Fibroblast of peridontal ligament (primary cell): ENCODE measurements at regions not wholly inside any gene's neighbourhood (a gene's known extent, or its start where the extent isn't known, plus 50 kb on each side); places are given as distances from the start of the nearest gene placed in this dataset.
"Not testable (repeated sequence)": the region's sequence is repeated elsewhere in the genome, so short reads cannot be mapped to it uniquely, and the experiment has no call there.

ENCODE experiments used
- DNase-seq: peaks from one replicate; pipeline ENCODE4 v3.0.0-alpha.2; 2010; ENCODE audit errors: extremely low read depth

DNA sequence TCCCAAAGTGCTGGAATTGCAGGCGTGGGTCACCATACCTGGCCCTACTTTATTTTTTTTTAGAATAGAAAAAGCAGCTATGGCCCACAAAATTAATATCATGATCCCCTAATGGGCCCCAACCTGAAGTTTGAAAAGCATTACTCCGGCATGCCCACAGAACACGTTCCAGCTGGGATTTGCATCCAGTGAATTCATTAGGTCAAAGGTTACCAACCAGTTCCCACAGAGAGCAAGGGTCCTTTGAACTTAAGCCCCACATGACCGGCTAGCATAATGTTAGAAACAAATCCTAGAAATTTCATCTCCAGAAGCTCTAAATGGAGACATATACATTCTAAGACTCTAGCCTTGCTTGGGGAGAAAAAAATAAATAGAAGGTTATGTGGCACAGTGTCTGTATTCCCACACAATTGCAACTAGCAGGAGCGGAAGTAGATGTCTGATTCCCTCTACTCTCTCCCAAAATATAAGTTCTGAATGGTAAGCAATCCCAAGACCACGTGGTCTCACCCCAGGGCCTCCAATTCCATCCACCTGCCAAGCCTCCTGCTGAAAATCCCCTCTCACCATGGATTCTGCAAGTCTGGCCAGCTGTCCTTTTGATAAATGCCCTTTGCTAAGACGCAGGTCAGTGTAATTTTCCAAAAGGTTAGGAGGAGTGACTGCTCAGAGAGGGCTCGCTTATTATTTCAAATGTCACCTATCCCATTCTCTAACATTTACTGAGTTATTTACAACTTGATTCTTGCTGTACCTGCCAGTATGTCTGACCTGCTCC is 395.8 kb downstream of the NPIPA8 start:
- DNase-seq, result no peak

DNA sequence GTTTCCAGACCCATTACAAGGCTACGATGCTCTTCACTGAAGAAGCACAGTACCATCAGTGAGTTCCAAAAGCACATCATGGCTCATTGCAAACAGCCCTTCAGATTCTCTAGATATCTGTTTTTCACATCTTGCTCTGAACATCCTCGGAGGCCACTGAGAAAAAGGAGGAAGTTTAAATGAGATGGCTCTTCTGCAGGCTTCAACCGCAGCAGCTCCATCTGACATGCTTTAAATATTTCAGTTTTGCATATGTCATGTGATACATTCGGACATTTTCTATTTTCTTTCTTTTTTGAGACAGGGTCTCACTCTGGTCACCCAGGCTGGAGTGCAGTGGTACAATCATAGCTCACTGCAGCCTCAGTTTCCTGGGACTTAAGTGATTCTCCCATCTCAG is 396.8 kb downstream of the NPIPA8 start:
- DNase-seq, result no peak

DNA sequence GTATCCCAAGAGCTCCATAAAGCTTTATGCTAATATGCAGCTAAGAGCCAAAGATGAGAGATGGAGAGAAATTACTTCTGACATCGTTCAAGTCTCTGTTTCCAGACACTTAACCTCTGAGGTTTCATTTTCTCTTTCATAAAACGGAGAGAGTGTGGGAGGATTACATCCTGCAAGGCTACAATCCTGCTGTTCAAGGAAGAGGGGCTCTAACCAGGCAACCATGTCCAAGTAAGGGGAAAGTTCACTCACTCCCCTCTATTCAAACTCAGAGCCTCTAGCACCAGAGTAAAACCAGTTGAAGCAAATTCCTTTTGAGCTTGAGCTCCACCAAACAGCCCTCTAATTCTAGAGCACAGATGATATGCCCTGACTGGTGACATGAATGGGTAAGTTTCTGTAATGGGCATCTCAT is 397.4 kb downstream of the NPIPA8 start:
- DNase-seq, result no peak

GRCh38 chr16:17938546-17938945 is 398.0 kb downstream of the NPIPA8 start:
- DNase-seq, result no peak

GRCh38 chr16:17936766-17937402 is 399.7 kb downstream of the NPIPA8 start:
- DNase-seq, result no peak

DNA sequence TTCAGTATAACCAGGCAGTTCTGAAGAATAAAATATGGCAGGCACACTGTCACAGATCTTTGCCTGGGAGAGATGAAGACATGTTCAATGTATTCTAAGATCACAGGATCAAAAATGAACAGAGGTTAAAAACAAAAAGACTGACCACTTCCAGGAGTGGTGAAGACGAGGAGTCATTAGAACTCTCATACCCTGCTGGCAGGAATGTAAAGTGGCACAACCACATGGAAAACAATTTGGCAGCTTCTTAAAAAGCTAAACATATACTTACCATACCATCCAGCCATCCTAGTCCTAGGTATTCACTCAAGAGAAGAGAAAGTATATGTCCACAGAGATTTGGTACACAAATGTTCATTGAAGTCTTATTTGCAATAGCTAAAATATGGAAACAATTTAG is 406.3 kb downstream of the NPIPA8 start:
- no peak for DNase-seq

DNA sequence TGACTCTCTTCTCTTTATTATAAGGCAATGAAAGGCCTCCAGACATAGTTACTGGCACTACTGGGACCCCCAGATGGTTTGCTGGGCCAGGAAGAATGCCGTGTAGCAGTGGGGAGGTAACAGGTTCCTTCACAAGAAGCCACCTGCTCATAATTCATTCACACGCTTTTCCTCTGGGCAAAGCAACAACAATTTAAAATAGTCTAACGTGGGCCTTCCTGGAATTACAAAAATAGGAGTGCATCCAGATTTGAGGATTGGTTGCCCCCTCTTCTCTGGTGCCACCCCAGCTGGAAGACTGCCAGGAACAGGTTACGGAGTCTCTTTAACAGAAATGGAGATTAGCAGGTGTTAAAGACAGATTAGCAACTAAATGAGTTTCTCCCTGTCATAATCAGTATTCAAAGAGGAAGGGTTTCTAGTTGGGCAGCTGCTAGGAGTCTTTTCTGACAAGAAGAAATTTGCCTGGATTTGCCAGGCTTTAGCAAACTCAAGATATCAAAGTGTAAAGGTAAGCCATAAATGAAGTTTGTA is 409.6 kb downstream of the NPIPA8 start:
- no peak for DNase-seq

DNA sequence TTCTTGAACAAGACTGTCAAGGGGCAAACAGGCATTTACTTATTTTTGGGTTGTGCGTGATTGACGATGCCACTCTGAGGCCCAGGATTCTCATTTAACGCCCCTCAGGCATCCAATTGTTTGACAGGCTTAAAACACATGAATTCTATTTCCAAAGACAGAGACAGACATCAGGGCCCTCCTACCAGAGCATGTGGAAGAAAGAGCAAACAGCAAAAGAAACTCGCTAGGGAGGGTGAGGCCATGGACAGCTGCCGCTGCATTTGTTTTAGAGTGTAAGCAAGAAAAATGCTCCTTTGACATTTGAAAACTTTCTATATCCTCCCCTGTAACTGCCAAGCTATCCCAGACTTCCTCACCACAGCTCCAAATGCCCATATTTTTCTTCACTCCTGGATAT is 410.1 kb downstream of the NPIPA8 start:
- no peak for DNase-seq

DNA sequence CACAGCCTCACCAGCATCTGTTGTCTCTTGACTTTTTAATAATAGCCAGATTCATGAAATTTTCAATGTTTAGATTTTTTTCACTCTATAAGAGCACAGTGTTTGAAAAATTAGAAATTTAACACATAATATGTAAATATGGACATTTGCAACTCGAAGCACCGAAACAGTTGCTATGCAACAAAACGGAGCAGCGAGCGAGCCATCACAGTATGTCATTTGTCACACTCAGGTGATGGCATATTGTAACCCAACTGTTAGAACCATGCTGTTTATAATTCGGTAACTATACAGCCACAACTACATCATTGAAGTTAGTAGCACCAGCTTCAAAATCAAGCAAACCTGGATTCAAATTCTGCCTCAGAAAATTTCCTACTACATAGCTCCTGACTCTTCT is 410.8 kb downstream of the NPIPA8 start:
- no peak for DNase-seq

DNA sequence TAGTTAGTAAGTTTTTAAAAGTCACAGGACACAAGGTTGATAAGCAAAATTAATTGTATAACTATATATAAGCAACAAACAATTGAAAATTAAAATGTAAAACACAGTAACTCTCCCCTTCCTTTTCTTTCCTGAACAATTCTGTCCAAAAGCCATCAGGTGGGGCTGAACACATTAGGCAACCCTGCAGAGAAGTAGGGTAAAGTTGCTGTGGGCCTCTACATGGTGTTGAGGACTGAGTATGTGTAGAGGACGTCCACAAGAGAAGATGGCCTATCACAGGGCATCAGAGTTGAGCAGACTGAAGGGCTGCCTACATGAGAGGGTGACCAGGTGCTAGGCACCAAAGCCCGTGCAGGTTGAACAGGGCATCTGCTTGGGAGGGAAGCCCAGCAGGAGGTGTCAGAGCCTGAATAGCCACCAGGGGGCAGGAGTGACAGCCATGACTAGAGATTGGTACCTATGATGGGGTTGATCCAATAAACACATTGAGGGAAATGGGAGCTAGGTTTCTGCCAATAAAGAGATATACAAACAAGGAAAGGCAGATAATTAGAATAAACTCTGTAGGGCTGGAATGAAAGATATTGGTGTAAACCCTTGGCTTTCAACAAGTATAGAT is 415.1 kb downstream of the NPIPA8 start:
- DNase-seq, result no peak

GRCh38 chr16:17917316-17918019 is 419.1 kb downstream of the NPIPA8 start:
- DNase-seq, result no peak

- no peak for DNase-seq
These were observed 420.7 kb downstream of the NPIPA8 start for GRCh38 chr16:17915791-17916190.

DNA sequence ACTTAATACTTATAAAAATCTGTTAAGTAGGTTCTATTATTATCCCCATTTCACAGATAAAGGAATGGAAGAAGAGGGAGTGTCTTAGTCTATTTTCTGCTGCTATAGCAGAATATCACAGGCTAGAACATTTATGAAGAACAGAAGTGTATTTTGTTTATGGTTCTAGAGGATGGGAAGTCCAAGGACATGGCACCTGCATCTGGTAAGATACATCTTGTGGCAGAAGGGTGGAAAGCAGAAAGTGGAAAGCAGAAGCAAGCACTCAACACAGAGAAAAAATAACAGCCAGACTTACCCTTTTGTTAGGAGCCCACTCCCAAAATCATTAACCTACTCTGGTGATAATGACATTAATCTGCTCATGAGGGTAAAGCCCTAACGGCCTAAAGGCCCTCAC is 422.4 kb downstream of the NPIPA8 start:
- DNase-seq, result no peak

- not testable (repeated sequence) for DNase-seq
These were observed 425.0 kb downstream of the NPIPA8 start for GRCh38 chr16:17911578-17911977.

DNA sequence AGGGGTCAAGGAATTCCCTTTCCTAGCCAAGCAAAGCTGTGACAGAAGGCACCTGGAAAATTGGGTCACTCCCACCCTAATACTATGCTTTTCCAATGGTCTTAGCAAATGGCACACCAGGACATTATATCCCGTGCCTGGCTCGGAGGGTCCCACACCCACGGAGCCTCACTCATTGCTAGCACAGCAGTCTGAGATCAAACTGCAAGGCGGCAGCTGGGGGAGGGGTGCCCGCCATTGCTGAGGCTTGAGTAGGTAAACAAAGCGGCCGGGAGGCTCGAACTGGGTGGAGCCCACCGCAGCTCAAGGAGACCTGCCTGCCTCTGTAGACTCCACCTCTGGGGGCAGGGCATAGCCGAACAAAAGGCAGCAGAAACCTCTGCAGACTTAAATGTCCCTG is 429.9 kb downstream of the NPIPA8 start:
- not testable (repeated sequence) for DNase-seq

GRCh38 chr16:17901309-17901708 is 430.5 kb upstream of the XYLT1 start:
- DNase-seq, result no peak

- no peak for DNase-seq
These were observed 428.4 kb upstream of the XYLT1 start for GRCh38 chr16:17899141-17899540.

DNA sequence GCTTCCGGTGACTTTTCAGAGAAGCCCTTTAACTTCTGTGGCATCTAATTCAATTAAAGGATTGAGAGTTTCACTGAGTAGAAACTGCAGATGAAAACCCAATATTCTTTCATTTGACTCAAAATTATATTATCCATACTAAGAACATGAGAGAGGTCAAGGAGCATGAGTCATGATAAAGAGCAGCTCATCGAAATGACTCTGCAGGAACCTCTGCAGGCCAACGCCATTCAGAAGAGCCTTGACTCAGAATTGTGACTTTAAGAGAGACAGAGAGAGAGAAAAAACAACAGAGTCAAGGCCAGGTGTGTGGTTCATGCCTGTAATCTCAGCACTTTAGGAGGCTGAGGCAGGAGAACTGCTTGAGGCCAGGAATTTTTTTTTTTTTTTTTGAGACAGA is 417.2 kb upstream of the XYLT1 start:
- DNase-seq, result no peak

- DNase-seq, result no peak
These were observed 415.0 kb upstream of the XYLT1 start for GRCh38 chr16:17885659-17886207.

DNA sequence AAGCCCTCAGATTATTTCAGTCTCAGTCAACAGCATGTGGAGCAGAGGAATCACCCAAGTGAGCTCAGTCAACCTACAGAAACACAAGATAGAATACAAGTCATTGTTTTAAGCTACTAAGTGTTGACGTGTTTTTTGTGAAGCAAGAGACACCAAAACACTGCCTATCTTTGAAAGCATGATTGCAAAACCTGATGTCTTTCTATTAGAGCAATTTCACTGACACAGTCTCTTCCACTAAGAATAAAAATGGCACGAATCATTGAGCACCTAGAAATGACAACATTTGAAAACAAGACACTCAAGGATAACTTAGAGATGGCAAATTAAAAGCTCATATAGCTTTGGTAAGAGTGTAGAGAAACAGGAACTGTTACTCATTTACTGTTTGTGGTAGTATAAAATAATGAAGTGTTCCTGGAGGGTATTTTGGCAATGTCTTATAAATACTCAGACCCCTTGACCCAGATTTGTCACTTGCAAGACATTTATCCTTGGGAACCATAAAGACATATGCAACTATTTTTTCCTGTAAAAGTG is 407.1 kb upstream of the XYLT1 start:
- no peak for DNase-seq

DNA sequence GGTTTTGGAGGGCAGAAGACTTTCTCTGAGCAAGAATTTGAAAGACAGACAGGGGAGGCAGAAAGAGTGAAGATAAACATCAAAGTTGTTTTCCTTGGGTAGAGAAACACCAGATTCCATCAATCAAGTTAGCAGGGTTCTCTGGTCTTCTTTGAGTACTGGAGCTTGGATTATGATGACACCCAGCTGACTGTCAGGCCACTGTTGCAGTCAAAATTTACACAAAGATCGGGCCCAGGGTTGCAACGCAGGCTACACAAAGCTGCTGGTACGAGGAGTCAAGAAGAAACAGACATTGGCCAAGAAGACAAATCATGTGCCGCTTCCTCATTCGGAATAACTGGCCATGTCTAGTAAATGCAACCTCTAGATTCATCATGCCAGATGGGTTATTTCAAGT is 396.2 kb upstream of the XYLT1 start:
- no peak for DNase-seq
